ENCODE measurements at regions not wholly inside any gene's neighbourhood (a gene's known extent, or its start where the extent isn't known, plus 50 kb on each side); places are given as distances from the start of the nearest gene placed in this dataset.

DNA sequence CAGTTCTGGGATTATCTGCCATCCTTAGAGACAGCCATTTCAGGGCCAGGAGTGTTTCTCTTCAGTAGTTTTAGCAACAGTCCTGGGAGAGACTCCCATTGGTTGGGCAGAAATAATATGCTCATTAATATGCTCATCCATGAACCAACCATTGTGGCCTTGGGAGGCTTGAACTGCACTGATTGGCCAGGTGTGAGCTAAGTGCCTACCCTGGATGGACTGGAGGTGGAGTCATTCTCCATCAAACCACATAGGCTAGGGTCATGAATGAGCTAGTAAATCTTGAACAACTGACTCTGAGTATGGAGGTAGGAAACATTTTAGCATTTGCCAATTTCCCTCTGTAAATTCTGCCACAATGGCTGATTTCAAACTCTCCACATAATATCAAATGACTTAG, 70.2 kb upstream of the ZFP64 start:
- no peak for DNase-seq (ENCODE audit: low read depth)

DNA sequence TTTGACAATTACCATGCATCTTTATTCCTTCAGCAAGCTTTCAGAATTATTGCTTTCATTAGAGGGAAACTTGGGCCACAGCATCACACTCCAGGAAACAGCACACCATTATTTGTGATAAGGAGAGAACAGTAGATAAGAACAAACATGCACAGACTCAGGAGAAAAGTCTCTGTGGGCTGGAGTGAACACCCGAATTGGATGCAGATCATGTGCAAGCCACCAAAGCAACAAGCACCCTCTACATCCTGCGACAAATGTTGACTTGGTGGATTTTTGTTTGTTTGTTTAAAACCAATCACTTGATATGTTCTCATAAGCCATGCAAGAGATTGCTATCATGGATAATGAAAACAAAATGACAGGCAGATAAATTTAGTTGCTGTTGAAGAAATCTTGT, 67.7 kb upstream of the ZFP64 start:
- no peak for DNase-seq (ENCODE audit: low read depth)

- no peak for DNase-seq (ENCODE audit: low read depth)
These were observed 64.9 kb upstream of the ZFP64 start for GRCh38 chr20:52256454-52256853.

GRCh38 chr20:52252664-52253063, 61.1 kb upstream of the ZFP64 start:
- DNase-seq (ENCODE audit: low read depth): no peak

DNA sequence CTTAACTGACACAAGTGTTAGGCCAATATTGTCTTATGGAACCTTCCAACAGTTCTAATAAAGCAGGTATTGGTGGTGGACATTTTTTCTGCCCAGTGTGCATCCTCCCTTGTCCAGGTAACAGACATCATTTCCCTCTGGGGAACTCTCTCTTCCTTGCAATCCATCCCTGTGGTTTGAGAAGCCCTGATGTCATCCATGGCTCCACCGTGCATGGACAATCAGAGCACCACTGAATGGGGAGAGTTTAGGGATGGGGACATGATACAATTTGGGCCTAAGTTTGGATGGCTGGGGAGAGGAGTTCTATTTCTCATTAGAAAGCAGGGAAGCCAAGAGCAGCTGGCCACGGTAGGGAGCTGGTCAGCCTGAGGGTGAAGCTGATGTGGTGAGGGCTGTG, 60.2 kb upstream of the ZFP64 start:
- no peak for DNase-seq (ENCODE audit: low read depth)

DNA sequence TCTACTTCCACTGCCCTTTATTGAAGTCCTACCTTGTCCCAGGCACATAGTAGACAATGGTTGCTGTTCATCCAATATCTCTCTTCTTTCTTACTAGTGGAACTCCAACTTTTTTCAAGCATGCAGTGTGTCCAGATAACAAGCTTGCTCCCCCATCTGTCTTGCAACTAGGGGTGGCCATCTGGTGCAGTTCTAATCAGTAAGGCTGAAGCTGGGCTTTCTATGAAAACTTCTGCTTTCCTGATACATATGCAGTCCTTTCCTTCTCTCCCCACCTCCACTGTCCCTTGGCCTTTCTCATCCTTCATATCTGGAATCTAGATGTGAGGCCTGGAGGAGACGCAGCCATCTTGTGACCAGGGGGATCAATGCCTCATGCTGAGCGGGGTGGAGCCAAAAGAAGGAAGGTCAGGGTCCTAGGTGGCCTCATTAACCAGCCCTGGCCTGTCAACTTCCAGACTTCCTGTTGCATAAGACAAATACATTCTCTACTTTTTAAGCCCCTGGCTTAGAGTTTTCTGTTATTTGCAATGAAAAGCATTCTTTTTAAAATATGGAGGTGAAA, 59.6 kb upstream of the ZFP64 start:
- no peak for DNase-seq (ENCODE audit: low read depth)

GRCh38 chr20:52247548-52247947, 56.0 kb upstream of the ZFP64 start:
- DNase-seq (ENCODE audit: low read depth): no peak

DNA sequence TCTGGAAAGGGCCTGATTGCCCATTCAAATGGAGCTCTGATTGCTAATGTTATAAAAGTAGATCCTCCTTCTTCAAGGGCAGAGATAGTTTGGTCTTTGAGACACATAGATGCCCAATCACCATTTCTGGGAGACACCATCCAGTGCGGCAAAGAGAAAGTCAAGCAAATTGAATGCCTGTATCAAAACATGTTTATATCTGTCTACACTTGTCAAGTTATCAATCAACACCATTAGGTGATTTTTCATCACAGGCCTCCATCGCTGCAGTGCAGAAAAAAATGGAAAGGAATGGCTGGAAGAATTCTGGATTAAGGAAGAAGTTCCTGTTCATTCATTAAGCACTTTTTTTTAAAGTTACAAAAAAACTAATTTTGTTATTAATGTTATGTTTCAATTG, 54.8 kb upstream of the ZFP64 start:
- DNase-seq (ENCODE audit: low read depth): no peak

DNA sequence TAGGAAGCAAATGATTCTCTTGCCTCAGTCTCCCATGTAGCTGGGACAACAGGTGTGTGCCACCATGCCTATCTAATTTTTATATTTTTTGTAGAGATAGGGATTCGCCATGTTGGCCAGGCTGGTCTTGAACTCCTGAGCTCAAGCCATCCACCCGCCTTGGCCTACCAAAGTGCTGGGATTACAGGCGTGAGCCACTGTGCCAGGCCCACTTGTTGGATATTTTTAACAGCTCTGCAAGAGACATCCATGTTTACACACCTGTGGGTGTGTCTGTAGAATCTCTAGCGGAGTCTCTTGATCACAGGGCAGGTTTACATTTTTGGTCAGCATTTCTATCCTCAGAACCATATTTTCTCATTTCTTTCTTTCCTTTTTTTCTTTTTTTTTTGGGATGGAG, 53.1 kb upstream of the ZFP64 start:
- no peak for DNase-seq (ENCODE audit: low read depth)

DNA sequence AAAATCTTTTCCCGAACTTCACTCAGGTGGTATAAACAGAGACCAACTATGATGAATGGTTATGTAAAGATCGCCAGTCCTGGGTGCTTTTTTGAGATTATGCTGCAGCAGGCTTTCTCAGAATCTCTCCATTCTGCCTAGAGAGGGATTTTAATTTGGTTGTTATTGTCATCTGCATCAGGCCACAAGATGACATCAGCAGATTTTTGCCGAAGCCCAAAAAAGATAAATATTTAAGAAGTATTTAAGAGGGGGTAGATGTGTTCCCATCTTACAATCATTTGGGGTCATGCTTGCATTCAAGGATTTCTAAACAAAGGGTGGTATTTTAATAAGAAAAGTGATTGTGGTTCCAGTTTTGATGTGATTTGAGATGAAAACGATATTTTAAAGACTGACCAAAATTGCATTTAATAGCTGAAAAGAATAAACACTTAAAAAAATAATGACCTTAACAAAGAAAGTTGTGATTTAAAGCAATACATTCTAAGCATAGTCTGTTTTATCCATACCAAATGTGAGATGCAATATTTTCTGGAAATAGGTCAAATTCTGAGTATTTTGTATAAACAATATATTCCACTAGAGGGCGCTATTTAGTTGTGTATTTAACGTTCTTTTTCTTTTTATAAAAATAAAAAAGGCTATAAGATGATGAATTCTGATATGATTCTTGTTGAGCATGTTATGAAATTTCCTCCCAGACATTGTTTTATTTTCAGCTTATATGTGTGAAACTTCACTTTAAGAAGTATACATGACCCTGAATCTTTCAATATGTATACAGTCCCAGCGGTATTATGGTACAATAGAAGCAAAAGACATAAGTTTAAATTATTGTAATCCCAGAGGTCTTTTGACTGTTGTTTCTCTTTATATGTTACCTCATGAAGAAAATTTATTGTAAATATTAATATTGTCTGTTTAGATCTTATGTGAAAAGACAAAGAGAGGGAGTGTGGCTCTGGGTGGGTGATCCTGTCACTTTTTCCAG, 51.0 kb upstream of the ZFP64 start:
- peak; percentile 6 for DNase-seq (ENCODE audit: low read depth)

All from amniotic epithelial cell (primary cell).